ENCODE measurements at regions not wholly inside any gene's neighbourhood (a gene's known extent, or its start where the extent isn't known, plus 50 kb on each side); places are given as distances from the start of the nearest gene placed in this dataset.

DNA sequence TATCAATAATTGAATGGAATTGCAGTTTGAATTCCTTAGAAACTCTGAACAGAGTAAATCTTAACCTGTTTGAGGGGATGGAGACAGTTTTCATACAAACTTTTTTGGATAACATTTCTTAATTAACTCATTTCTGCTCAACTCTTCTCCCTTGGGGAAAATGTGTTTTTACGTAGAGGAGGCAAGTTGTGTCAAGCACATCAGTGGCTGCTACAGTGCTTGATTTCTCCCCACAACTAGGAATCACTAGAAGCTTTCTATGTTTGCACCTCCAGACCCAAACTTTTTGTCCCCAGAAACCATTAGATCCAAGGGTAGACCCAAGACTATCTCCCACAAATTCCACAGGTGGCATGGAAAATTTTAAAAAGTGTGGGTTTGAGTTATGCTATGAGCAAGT, 658.9 kb upstream of the FSHR start:
- ChIA-PET POLR2A (no interaction called here), CTCF (no interaction called here)
- Mint-ChIP-seq H3K27me3 (ENCODE audit: insufficient read depth, unreplicated experiment) (peaks cover 4% of the 10 kb centered on the region), H3K27ac (ENCODE audit: unreplicated experiment) (no peak overlapping the region), H3K4me1 (ENCODE audit: low read depth, unreplicated experiment) (no peaks in the 10 kb centered on the region), H3K36me3 (ENCODE audit: insufficient read depth, unreplicated experiment) (no peaks in the 10 kb centered on the region), H3K9me3 (ENCODE audit: unreplicated experiment) (no peaks in the 10 kb centered on the region), H3K4me3 (ENCODE audit: unreplicated experiment) (no peak overlapping the region)
- no peak for DNase-seq
- no peaks in the 10 kb centered on the region for H3K36me3 ChIP-seq (ENCODE audit: control insufficient read depth, insufficient read depth, low read length)
- H3K4me3 ChIP-seq (ENCODE audit: low read depth, low read length), result no peak overlapping the region
- no peaks in the 10 kb centered on the region for H3K4me1 ChIP-seq
- no peaks in the 10 kb centered on the region for H3K9me3 ChIP-seq
- no TSS peak for BruUV-seq (replicated peaks)
- intact Hi-C loops (cut with micrococcal nuclease; ENCODE audit: unreplicated experiment), result no loop called here
- H3K27me3 ChIP-seq (replicated peaks; ENCODE audit: control insufficient read depth, insufficient read depth, low read length), result no peaks in the 10 kb centered on the region
- TF ChIP-seq, protein P1, sequence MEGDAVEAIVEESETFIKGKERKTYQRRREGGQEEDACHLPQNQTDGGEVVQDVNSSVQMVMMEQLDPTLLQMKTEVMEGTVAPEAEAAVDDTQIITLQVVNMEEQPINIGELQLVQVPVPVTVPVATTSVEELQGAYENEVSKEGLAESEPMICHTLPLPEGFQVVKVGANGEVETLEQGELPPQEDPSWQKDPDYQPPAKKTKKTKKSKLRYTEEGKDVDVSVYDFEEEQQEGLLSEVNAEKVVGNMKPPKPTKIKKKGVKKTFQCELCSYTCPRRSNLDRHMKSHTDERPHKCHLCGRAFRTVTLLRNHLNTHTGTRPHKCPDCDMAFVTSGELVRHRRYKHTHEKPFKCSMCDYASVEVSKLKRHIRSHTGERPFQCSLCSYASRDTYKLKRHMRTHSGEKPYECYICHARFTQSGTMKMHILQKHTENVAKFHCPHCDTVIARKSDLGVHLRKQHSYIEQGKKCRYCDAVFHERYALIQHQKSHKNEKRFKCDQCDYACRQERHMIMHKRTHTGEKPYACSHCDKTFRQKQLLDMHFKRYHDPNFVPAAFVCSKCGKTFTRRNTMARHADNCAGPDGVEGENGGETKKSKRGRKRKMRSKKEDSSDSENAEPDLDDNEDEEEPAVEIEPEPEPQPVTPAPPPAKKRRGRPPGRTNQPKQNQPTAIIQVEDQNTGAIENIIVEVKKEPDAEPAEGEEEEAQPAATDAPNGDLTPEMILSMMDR (IDR thresholded peaks at IDR 0.05; ENCODE audit: insufficient read depth in 1 of 2, low read depth in 1 of 2, low read length in 1 of 2, severe bottlenecking in 1 of 2, unreplicated experiment in 1 of 2), result no peak

DNA sequence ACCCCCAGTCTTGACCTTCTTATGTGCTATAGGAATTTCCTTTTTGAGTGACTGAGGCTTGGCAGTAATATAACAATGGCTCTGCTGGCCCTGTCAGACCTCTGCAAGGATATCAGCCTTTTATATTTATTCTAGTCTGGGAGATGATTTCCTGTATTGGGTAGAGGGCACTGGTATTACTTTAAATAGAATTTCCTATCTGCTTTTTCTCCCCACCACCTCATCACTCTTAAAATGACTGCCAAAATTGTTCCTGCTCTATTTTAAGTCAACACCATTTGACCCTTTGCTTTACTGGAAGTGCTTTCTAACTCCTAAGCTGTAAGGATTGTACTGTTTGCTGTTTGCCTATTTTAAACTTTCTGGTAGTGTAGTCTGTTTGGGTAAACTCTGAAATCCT, 658.4 kb upstream of the FSHR start:
- Histone ChIP-seq H3K9me3 (no peaks in the 10 kb centered on the region), H3K4me1 (no peaks in the 10 kb centered on the region), H3K27me3 (replicated peaks; ENCODE audit: control insufficient read depth, insufficient read depth, low read length) (no peaks in the 10 kb centered on the region), H3K4me3 (ENCODE audit: low read depth, low read length) (no peak overlapping the region), H3K36me3 (ENCODE audit: control insufficient read depth, insufficient read depth, low read length) (no peaks in the 10 kb centered on the region)
- Mint-ChIP-seq H3K27ac (ENCODE audit: unreplicated experiment) (no peak overlapping the region), H3K4me1 (ENCODE audit: low read depth, unreplicated experiment) (no peaks in the 10 kb centered on the region), H3K9me3 (ENCODE audit: unreplicated experiment) (no peaks in the 10 kb centered on the region), H3K4me3 (ENCODE audit: unreplicated experiment) (no peak overlapping the region), H3K36me3 (ENCODE audit: insufficient read depth, unreplicated experiment) (no peaks in the 10 kb centered on the region), H3K27me3 (ENCODE audit: insufficient read depth, unreplicated experiment) (peaks cover 4% of the 10 kb centered on the region)
- DNase-seq, result no peak
- ChIA-PET POLR2A (no interaction called here), CTCF (no interaction called here)
- BruUV-seq (replicated peaks), result no TSS peak
- intact Hi-C loops (cut with micrococcal nuclease; ENCODE audit: unreplicated experiment), result no loop called here
- TF ChIP-seq, protein P1 (IDR thresholded peaks at IDR 0.05; ENCODE audit: insufficient read depth in 1 of 2, low read depth in 1 of 2, low read length in 1 of 2, severe bottlenecking in 1 of 2, unreplicated experiment in 1 of 2), result no peak

DNA sequence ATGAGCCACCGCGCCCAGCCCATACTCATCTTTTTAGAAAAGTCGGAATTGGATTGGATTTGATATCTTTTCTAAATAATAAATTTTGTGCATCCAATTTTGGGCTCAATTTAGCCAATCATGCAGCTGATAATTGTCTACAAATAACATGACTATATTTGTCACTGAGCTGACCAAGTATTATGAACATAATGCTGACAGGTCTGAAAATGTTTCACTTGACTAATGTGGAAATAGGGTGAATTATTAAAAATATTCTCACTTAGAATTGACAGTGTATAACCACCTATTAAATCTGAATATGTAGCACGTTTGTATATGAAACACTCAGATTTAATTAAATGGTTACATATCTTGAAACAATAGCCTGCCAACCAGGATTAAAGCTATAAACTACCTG, 657.2 kb upstream of the FSHR start:
- H3K36me3 Mint-ChIP-seq (ENCODE audit: insufficient read depth, unreplicated experiment), result no peaks in the 10 kb centered on the region
- POLR2A ChIA-PET, result no interaction called here
- BruUV-seq (replicated peaks), result no TSS peak
- CTCF ChIA-PET, result no interaction called here
- intact Hi-C loops (cut with micrococcal nuclease; ENCODE audit: unreplicated experiment), result no loop called here
- no peaks in the 10 kb centered on the region for H3K9me3 Mint-ChIP-seq (ENCODE audit: unreplicated experiment)
- no peak overlapping the region for H3K27ac Mint-ChIP-seq (ENCODE audit: unreplicated experiment)
- no peaks in the 10 kb centered on the region for H3K36me3 ChIP-seq (ENCODE audit: control insufficient read depth, insufficient read depth, low read length)
- H3K27me3 ChIP-seq (replicated peaks; ENCODE audit: control insufficient read depth, insufficient read depth, low read length), result no peaks in the 10 kb centered on the region
- H3K27me3 Mint-ChIP-seq (ENCODE audit: insufficient read depth, unreplicated experiment), result peaks cover 4% of the 10 kb centered on the region
- no peak overlapping the region for H3K4me3 ChIP-seq (ENCODE audit: low read depth, low read length)
- no peaks in the 10 kb centered on the region for H3K9me3 ChIP-seq
- H3K4me1 Mint-ChIP-seq (ENCODE audit: low read depth, unreplicated experiment), result no peaks in the 10 kb centered on the region
- TF ChIP-seq, protein P1 (IDR thresholded peaks at IDR 0.05; ENCODE audit: insufficient read depth in 1 of 2, low read depth in 1 of 2, low read length in 1 of 2, severe bottlenecking in 1 of 2, unreplicated experiment in 1 of 2), result no peak
- no peak overlapping the region for H3K4me3 Mint-ChIP-seq (ENCODE audit: unreplicated experiment)
- no peak for DNase-seq
- no peaks in the 10 kb centered on the region for H3K4me1 ChIP-seq
